ENCODE measurements at regions not wholly inside any gene's neighbourhood (a gene's known extent, or its start where the extent isn't known, plus 50 kb on each side); places are given as distances from the start of the nearest gene placed in this dataset.

DNA sequence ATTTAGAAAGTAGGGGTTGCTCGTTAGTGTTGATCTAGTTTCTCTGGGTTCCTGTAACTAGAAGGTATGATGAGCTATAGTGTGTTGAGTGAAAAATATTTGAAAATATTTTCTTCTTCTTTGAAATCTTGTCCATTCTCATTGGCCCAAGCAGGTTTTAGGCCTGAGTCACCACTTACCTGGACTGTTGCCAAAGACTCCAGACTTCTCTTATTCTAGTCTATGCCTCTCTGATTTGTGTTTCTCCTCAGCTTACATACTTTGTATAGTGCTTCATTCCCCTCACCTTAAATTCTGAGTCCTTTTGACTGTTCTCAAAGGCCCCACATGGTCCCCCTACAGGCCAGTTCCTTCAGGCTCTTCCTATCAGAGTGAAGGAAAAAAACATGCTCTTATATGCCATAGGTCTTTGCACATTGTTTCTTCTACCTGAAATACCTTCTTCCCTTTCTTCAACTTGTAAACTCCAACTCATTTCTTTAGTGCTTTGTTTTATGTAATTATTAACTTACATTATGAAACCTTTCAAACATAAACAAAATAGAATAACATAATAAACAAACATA is 258.2 kb downstream of the PPP1R2C start:
- DNase-seq (ENCODE audit: low spot score), result no peak

DNA sequence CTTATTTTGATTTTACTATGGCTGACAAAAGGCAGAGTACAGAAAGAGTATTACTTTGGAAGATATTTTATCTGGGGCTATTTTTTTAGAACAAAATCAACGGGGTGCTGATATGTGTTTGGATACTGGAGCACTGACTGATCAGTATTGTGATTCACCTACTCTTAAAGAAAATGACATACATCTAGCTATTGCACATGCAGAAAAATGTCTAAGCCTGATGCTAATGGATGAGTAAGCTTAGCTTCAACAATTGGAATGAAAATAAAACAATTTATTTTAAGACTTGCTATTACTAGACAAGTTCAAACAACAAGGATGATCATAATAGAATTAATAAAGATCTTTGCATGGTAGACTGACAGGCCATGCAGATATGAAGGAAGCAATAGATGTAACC is 262.0 kb downstream of the PPP1R2C start:
- DNase-seq (ENCODE audit: low spot score), result no peak

DNA sequence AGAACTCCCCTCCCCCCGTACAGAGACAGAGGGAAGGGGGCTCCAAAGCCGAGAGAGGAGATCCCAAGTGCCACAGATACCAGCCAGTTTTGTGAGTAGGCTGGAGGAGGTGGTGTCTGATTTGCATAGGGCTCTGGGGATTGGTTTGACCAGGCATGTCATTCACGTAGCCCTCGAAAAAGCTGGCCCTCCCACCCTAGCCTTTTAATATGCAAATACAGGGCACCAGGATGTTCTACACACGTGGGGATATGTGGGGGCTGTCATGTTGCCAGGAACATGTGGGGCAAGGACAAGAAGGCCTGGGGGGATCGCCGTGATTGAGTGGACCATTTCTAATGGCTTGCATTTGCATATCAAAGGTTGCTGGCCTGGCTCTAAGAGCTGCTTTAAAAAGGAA is 272.9 kb downstream of the PPP1R2C start:
- no peak for DNase-seq (ENCODE audit: low spot score)

DNA sequence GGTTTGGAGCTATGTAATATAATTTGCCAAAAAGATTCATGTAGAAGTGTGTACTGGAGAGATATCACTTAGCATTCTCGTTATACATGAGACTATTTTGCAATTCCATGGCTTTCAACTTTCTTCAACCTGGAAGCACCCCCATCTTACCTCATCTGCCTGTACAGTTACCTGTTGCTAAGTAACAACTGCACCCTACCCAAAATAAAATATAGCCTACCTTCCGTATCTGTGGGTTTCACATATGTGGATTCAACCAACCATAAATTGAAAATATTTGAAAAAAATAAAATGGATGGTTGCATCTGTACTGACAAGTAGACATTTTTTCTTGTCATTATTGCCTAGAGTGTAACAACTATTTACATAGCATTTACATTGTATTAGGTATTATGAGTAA is 278.3 kb downstream of the PPP1R2C start:
- DNase-seq (ENCODE audit: low spot score), result no peak

DNA sequence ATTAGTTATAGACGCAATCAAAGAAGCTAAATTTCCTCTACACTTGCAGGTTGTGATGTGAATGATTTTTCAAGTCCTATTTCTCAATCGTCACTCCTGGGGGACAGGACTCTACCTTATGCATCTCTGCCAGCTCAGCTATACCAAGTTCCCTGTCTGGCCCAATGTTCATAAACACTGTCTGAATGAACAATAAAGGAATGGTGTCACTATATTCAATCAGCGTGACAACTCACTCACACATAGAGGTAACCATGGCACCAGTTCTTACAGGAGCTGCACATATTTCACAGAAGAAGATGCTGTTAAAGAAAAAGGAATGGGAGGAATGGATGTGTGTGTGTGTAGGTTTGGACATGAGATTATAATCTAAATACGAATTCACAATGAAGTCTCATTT is 280.6 kb downstream of the PPP1R2C start:
- DNase-seq (ENCODE audit: low spot score), result no peak

DNA sequence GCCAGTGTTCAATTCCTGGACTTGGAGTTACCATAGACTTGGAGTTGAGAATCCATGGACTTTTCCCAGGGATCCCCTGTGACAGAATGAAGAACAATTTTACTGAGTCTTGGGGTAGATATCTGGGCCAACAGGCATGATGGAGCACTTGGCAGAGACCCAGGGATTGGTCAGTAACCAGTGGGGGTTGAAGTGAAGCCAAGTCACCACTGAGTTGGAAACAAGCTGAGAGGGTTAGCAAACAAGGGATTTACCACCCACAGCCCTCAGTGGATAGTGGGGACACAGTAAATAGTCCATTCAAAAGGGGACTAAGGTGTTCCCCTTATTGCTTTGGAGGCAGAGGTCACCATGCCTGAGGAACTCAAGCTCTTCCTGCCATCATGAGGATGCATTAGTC is 281.7 kb downstream of the PPP1R2C start:
- no peak for DNase-seq (ENCODE audit: low spot score)

DNA sequence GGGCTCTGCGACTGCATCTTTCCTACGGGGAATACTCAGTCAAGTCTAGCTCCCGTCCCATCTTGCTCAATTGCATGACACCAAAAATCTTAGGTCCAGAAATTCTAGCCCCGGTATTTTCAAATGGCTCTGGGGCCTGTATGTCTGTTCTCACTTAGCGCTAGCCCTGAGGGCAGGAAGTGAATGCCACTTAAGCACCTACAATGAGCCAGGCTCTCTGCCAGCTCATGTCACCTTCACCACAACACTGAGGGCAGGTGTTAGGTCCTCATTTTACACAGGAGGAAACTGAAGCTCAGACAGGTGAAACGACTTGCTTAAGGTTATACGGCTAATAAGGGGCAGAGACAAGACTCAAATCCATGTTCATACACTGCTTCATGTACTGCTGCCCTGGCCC is 282.8 kb downstream of the PPP1R2C start:
- DNase-seq (ENCODE audit: low spot score), result no peak

DNA sequence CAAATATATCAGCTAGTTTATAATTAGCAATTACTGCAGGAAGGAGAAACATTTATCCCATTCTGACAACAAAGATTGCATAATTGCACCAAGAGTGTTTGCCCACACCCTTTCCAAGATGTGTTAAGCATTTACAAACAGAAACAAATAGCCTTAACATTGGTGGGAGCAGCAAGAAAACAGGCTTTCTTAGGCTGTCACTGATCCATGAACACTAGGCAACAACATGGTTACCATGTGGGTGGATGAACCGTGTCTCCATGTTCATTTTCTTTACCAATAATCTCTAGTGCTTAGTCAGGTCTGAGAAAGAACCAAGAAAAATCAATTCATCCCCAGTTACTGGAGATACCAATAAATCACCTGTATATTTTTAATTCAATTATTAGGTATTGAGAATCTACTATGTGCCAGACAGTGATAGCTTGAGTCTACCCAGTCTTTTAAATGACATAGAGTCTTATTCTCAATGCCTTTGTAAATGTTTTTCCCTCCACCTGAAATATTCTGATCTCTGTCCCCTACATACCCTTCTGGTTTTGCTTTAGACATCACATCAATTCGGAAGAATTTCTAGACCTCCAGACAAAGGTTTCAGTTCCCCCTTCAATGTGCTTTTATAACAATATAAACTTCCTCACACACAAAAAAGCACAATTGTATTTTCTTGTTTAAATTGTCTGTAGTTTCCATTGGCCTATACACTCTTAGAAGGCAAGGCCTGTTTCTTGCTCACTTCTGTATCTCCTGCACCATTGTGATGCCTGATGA is 286.6 kb downstream of the PPP1R2C start:
- DNase-seq (ENCODE audit: low spot score), result no peak

DNA sequence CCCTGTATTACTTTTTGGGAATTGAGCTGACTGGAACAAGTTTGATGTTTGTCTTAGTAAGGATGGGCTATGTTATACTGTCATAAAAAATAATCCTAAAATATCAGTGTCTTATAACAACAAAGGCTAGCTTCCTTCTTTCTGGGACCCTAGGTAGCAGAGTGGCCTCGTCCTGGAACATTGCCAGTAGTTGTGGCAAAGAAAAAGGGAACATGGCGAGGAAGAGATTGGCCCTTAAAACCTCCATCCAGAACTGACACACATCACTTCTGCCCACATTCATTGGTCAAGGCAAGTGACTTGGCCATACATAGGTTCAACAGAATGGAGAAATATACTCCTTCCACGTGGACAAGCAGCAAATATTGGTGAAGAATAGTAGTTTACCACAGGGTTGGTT is 287.9 kb downstream of the PPP1R2C start:
- no peak for DNase-seq (ENCODE audit: low spot score)

DNA sequence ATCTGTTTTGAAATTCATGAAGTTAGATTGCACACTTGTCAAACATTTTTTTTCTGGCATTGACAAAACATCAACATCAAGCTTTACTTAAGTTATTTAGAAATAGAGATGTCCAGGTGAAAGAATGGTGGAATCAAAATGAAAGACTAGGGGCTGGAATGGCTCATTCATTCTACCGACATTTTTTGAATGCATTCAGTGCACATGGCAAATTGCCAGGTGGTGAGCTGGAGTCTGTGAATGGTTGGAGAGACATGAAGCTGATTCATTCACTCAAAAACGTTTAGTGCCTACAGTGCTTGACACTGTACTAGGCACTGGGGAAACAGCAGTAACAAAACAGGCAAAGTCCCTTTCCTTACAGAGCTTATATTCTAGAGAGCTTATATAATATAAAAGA is 292.4 kb downstream of the PPP1R2C start:
- DNase-seq (ENCODE audit: low spot score), result no peak

DNA sequence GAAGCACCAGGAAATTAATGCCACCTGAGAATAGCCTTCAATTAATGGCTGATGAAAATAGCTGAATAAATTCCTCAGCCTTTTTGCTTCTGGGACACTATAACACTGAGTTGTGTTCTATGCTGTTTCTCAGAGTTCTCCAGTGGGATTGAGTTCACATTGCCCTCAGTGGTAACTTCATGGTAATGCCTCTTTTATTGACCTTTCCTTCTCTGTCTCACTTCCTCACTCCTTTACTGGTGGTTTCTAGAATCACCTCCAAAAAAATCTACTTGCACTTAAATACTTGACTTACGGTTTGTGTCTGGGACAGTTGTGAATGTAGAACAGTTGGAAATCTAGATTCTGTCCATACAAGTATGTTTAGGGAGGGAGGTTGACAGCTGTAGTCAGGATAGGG is 293.7 kb downstream of the PPP1R2C start:
- no peak for DNase-seq (ENCODE audit: low spot score)

DNA sequence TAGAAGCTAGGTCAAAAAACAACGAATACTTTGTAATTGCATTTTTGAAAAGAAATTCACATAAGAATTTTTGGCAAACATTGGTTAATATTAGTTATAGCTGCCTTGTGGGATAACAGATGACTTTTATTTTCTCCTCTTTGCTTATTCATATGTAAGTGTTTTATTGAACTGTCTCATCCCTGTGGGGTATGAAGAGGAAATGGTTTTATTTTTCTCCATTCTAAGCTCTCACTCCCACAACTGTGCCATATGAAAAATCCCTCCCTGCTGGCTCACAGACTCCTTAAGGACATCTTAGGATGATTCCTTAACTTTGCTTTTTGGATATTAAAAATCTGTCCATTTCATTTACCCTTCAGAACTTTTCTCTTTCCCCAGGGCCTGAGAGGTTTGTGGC is 300.6 kb downstream of the PPP1R2C start:
- DNase-seq (ENCODE audit: low spot score), result no peak

DNA sequence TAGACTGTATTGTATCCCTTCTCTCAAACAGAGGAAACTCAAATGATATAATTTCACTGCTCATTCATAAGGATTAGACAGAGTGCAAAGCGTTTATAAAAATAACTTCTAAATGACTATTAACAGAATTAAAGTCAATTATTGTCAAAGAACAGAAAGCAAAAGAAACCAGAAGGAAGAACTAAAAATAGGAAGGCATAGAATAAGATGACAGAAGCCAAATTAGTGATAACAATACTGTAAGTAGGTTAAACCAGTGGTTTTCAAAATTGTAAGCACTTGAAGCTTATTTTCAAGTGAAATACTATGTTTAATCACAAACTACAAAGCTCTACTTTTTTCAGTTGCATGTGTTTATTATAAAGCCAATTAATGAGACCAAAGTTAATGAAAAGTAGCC is 305.2 kb downstream of the PPP1R2C start:
- no peak for DNase-seq (ENCODE audit: low spot score)

DNA sequence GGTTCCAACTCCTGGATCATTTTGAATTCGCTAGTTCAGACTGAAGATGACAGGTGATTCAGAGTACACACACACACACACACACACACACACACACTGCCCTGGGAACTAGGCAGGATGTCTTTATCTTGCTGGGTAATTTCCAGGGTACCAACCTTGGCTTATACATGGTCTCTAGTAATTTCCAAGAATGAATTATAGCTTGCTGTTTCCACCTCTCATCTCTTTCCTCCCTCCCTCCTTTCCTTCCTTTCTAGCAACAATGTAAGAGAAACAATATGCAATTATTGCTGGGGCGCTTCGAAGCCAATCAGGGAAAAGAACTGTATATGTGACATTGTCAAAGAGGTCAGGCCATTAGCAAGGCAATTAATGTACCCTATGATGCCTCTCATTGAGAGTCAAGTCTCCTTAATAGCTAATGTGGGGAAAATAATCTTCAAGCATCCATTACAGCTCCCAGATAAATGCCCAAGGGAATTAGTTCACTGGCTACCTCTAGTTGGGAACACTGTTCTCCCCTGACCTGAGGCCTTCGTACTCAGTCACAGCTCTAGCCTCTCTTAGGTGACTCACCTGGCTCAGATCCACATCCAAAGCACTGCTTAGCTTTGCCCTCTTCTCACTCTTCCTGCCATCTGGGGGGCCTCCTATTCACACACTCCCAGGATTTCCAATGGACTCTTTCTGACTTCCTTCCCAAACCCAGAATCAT is 311.5 kb downstream of the PPP1R2C start:
- DNase-seq (ENCODE audit: low spot score), result no peak

DNA sequence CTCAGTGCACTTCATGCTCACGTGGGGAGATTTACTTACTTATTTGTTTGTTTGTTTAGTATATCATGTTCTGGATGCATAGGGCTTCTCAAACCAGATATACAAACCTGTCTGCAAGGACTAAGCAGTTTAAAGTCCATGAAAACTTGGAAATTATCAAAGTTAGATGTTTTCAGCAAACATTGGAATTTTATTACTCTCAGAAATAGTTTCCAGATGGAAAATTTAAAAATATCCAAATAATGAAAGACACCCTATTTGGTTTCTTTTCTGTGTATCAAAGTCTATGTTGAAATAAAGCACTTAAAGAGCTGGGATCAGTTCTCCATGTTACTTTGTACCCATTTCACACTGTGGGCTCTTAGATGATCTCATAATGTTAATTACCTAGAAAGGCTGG is 312.1 kb downstream of the PPP1R2C start:
- DNase-seq (ENCODE audit: low spot score), result no peak

DNA sequence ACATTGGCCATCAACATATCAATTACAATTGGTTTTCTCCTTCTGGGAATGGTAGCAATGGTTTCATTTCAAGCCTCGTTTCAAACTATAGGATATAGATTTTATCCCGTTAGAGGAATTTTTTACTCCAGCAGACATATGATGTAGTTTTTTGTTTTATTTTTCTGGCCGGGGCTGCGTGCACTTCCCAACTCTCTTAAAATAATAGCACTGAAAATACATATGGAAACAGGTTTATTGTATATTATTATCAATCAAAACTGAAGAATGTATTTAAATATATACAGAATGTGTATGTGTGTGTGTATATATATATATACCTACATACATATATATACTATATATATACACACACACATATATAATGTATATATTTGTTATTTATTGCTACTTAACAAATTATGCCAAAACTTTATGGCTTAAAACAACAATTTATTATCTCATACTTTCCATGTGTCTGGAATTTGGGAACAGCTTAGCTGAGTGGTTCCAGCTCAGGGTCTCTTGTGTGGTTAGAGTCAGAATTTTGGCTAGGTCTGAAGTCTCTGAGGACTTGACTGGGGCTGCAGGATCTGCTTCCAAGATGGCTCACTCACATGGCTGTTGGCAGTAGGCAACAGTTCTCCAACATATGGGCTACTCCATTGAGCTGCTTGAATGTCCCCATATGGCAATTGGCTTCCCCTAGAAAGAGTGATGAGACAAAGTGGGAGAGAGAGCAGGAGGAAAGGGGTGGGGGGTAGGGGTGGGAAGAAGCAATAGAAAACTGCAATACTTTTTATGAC is 314.1 kb downstream of the PPP1R2C start:
- DNase-seq (ENCODE audit: low spot score), result no peak

DNA sequence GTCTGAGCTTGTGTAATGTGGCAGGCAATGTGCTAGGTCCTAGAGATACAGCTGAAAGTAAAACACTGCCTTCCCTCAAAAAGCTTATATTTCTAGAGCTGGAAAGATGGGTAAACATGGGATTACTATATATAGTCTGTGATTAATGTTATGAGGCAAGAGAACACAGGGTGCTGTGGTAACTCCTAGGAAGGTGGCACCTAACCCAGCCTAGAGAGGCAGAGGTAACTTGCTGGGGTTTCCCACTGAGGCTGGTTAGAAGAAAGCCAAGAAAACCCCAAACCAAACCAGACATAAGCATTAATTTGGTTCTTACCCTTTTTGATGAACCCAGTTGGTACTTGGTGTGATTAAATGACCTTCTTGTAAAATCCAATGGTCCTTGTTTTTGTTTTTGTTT is 315.0 kb downstream of the PPP1R2C start:
- no peak for DNase-seq (ENCODE audit: low spot score)

DNA sequence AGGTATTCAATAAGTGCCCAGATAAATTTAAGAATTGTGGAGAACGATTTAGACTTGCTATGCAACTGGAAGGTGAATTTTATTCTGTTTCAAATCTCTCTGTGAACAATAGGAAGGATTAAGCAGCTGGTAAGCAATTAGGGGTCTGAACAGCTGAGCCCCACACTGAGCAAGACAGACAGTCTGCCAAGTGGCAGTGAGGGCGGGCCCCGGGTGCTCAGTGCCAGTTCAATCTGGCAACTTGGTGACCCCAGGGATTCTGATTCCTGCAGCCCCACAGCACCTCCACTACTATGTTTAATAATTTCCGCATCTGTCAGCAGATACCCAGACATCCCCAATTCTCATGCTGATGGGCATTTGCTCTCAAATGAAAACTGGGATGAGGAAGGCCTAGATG is 317.3 kb downstream of the PPP1R2C start:
- no peak for DNase-seq (ENCODE audit: low spot score)

DNA sequence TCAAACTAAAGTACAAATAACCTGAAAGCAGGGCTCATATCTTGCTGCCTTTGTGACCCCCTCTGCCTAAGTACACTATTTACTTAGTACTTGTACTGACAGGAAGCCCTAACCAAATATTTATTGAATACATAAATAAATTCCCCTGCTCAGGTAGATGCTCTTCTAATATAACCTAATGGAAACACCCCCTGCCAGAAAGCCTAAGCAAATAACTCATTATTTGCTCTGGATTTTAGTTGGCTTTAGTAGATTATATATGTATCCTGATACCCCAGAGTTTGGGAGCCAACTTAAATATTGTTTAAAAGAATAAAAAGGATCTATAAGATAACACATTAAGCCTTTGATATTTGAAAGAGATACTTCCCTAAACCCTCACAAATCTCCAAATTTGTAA is 318.2 kb downstream of the PPP1R2C start:
- DNase-seq (ENCODE audit: low spot score), result no peak

DNA sequence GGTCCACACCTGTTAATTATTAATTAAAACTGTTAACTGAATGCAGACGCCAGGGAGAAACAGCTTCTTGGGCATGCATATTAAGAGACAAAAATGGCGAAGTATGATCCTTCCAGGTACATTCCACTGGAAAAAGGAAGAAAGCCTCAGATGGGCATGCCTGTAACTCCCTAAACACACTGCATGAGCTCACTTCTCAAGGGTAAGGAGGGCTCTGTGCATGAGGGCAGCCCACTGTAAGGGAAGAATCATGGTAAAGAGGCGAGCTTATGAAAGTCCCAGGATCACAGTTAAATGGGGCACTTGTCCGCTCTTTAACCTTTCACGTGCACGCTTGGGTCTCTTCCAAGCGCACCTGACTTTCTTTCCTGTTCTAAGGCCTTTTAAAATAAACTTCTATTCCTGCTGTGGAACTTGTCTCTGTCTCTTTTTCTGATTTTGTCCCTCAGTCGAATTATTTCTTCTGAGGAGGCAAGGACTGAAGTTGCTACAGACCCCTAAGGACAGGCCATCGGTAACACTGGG is 321.7 kb downstream of the PPP1R2C start:
- DNase-seq (ENCODE audit: low spot score), result no peak

DNA sequence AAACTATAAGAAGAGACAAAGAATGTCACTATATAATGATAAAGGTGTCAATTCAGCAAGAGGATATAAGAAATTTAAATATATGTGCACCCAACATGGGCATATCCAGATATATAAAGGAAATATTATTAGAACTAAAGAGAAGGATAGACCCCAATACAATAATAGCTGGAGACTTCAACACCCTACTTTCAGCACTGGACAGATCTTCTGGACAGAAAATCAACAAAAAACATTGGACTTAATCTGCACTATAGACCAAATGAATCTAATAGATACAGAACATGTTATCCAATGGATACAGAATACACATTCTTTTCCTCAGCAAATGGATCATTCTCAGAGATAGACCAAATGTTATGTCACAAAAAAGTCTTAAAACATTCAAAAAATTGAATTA is 327.7 kb downstream of the PPP1R2C start:
- DNase-seq (ENCODE audit: low spot score), result no peak

DNA sequence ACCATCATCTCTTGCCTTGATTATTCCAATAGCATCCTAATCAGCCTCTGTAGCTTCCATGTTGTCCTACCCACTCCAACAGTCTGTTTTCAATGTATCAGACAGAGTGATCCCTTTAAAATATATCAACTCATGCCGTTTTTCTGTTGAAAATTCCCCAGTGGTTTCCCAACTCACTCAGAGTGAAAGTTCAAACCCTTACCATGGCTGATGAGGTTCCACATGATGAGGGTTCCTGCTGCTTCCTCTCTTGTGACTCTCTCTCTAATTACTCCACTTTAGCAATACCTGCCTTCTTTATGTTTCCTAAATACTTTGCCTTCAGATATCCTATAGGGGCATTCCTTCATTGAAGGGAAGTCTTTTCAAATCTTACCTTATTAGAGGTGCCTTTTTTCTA is 334.7 kb downstream of the PPP1R2C start:
- no peak for DNase-seq (ENCODE audit: low spot score)

DNA sequence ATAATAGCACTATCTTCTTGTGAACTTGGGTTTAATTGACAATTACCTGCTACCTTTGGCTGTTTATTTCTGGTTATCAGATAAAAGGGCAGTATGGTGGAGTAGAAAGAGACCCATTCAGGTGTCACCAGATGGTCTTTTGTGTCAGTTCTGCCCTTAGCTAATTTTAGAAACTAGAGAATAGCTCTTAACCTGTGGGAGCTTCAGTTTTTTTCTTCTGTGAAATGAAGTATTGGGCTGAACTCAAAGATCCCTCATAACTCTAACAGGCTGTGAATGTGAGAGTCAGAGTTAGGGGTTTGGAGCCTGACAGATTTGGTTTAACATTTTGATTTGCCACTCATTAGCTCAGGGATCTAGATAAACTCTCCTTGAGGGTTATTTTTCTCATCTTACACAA is 335.2 kb downstream of the PPP1R2C start:
- no peak for DNase-seq (ENCODE audit: low spot score)

All from SW480 (cell line).